HepG2 (cell line): ENCODE measurements at regions not wholly inside any gene's neighbourhood (a gene's known extent, or its start where the extent isn't known, plus 50 kb on each side); places are given as distances from the start of the nearest gene placed in this dataset.
"Not testable (repeated sequence)": the region's sequence is repeated elsewhere in the genome, so short reads cannot be mapped to it uniquely, and the experiment has no call there.

Experiments
- ATAC-seq: fragments of 200-7000 bp; cut with Tn5 transposase; 3 replicates; pipeline ENCODE4 v1.9.1; 2020; ENCODE audit warnings: mild to moderate bottlenecking, moderate library complexity
- BruUV-seq: library from RNA; stranded (reverse); fragments of 400-500 nt; replicated peaks from 2 replicates; lab custom pipeline; 2021; lab: Mats Ljungman, UMichigan
- CTCF ChIA-PET: fragments of 300-600 bp; formaldehyde crosslinking; extraction: SDS; loops from one replicate; lab custom pipeline; 2021; ENCODE audit warnings: low total read pairs, inconsistent platforms, low intra/inter-chr PET ratio; lab: Yijun Ruan, JAX
- POLR2A ChIA-PET: fragments of 350-600 bp; sonication (Branson Sonifier 250); formaldehyde crosslinking; loops from one replicate; lab custom pipeline; 2020; ENCODE audit warnings: antibody characterized with exemption, inconsistent platforms; lab: Yijun Ruan, JAX
- DNase-seq: peaks from one replicate; pipeline ENCODE4 v3.0.0-alpha.2; 2015; ENCODE audit warnings: low spot score
- FAIRE-seq: peaks from 3 replicates; lab custom pipeline; 2011; peaks lifted over from hg19 to GRCh38; lab: Jason Lieb, UNC
- H2AFZ ChIP-seq: one replicate; pipeline ENCODE4 v1.6.1; 2011; ENCODE audit warnings: low read length, inconsistent platforms
- H3K27ac ChIP-seq: fragments of 300-600 bp; 3 replicates; pipeline ENCODE4 v1.8.0; 2011; ENCODE audit warnings: mixed run types, mild to moderate bottlenecking, mixed read lengths, low read length, inconsistent platforms; ENCODE audit not compliant: insufficient read depth; ENCODE audit errors: extremely low read length
- H3K27me3 ChIP-seq, 2 experiments: fragments of 200-600 bp in 1 of 2; 2 replicates in 1 of 2; 3 replicates in 1 of 2; pipeline versions ENCODE4 v1.6.0 to v1.8.0; 2011; ENCODE audit warnings: low read length in 2 of 2, mild to moderate bottlenecking in 2 of 2, moderate library complexity in 2 of 2, inconsistent platforms in 1 of 2; ENCODE audit not compliant: insufficient read depth in 2 of 2, control insufficient read depth in 1 of 2
- H3K36me3 ChIP-seq, 2 experiments: fragments of 200-600 bp in 1 of 2; replicated peaks in 1 of 2; 2 replicates in 1 of 2; 3 replicates in 1 of 2; pipeline versions ENCODE4 v1.5.1 to v1.8.0; 2011; ENCODE audit warnings: low read length in 2 of 2, inconsistent platforms in 1 of 2; ENCODE audit not compliant: insufficient read depth in 2 of 2, control insufficient read depth in 1 of 2
- H3K4me1 ChIP-seq: 2 replicates; pipeline ENCODE4 v1.5.1; 2012; ENCODE audit warnings: low read length, inconsistent platforms; ENCODE audit not compliant: insufficient read depth
- H3K4me2 ChIP-seq: 2 replicates; pipeline ENCODE4 v1.6.0; 2011; ENCODE audit warnings: low read depth, low read length, inconsistent platforms
- H3K4me3 ChIP-seq, 3 experiments: fragments of 200-600 bp in 1 of 3; sonication (generic), shearing (Covaris generic) in 1 of 3; replicated peaks in 1 of 3; 2 replicates each; pipeline ENCODE4 v1.5.1; 2011 to 2016; ENCODE audit warnings: low read length in 3 of 3, inconsistent platforms in 2 of 3, low read depth in 2 of 3, mild to moderate bottlenecking in 2 of 3, control low read depth in 1 of 3, mixed read lengths in 1 of 3; ENCODE audit not compliant: insufficient read depth in 1 of 3
- H3K79me2 ChIP-seq: one replicate; pipeline ENCODE4 v1.6.1; 2011; ENCODE audit warnings: low read length, inconsistent platforms; ENCODE audit not compliant: insufficient read depth
- H3K9ac ChIP-seq: 2 replicates; pipeline ENCODE4 v1.6.0; 2011; ENCODE audit warnings: mild to moderate bottlenecking, low read depth, low read length, inconsistent platforms; ENCODE audit not compliant: insufficient read depth
- H3K9me3 ChIP-seq: 2 replicates; pipeline ENCODE4 v1.5.1; 2012; ENCODE audit warnings: mild to moderate bottlenecking, low read length
- H4K20me1 ChIP-seq: 2 replicates; pipeline ENCODE4 v1.6.0; 2011; ENCODE audit warnings: inconsistent platforms, mild to moderate bottlenecking, low read length, moderate library complexity; ENCODE audit not compliant: insufficient read depth
- AKAP8 ChIP-seq: sonication (generic); formaldehyde crosslinking; IDR thresholded peaks from 2 replicates; pipeline ENCODE4 v1.5.1; 2020; ENCODE audit warnings: mild to moderate bottlenecking, missing genetic modification reagents
- CEBPG ChIP-seq: IDR thresholded peaks from 2 replicates; pipeline ENCODE4 v1.6.1; 2016
- DR1 ChIP-seq: sonication (generic); formaldehyde crosslinking; IDR thresholded peaks from 2 replicates; pipeline ENCODE4 v1.8.0; 2021; ENCODE audit warnings: mild to moderate bottlenecking, missing genetic modification reagents, inconsistent platforms
- HNRNPK ChIP-seq: fragments of 200-400 bp; formaldehyde crosslinking; IDR thresholded peaks from 2 replicates; pipeline ENCODE4 v1.6.1; 2018; ENCODE audit warnings: low read length, low read depth, moderate library complexity, mild to moderate bottlenecking; ENCODE audit not compliant: poor library complexity, severe bottlenecking
- ISX ChIP-seq: sonication (generic); formaldehyde crosslinking; conservative IDR thresholded peaks from 2 replicates; pipeline ENCODE4 v1.5.0; 2020; ENCODE audit warnings: missing genetic modification reagents
- NFKBIZ ChIP-seq: IDR thresholded peaks from 2 replicates; pipeline ENCODE4 v1.6.1; 2018; ENCODE audit warnings: missing genetic modification reagents, missing compliant biosample characterization
- NR3C1 ChIP-seq: sonication (generic); formaldehyde crosslinking; IDR thresholded peaks from 2 replicates; pipeline ENCODE4 v1.4.0; 2020; ENCODE audit warnings: missing genetic modification reagents
- PAWR ChIP-seq: sonication (generic); formaldehyde crosslinking; IDR thresholded peaks from 2 replicates; pipeline ENCODE4 v1.4.0; 2020; ENCODE audit warnings: missing genetic modification reagents, mild to moderate bottlenecking, borderline replicate concordance
- POLR2A ChIP-seq, 2 experiments: IDR thresholded peaks; 2 replicates each; pipeline ENCODE4 v1.6.1; 2011; ENCODE audit warnings: low read depth in 2 of 2, low read length in 2 of 2, mild to moderate bottlenecking in 1 of 2, moderate library complexity in 1 of 2; ENCODE audit not compliant: insufficient read depth in 1 of 2
- PRPF4 ChIP-seq: fragments of 200-400 bp; formaldehyde crosslinking; IDR thresholded peaks from 2 replicates; pipeline ENCODE4 v1.6.1; 2016; ENCODE audit warnings: low read length, low read depth; ENCODE audit not compliant: poor library complexity, severe bottlenecking
- RARA ChIP-seq: IDR thresholded peaks from 2 replicates; pipeline ENCODE4 v1.6.1; 2016; ENCODE audit warnings: missing genetic modification reagents, missing compliant biosample characterization
- TEF ChIP-seq: sonication (generic); formaldehyde crosslinking; IDR thresholded peaks from 2 replicates; pipeline ENCODE4 v1.5.0; 2020; ENCODE audit warnings: missing genetic modification reagents
- TOE1 ChIP-seq: sonication (generic); formaldehyde crosslinking; IDR thresholded peaks from 2 replicates; pipeline ENCODE4 v1.4.0; 2020; ENCODE audit warnings: mild to moderate bottlenecking, missing genetic modification reagents
- ZFP36L1 ChIP-seq: sonication (generic); formaldehyde crosslinking; IDR thresholded peaks from 2 replicates; pipeline ENCODE4 v1.8.0; 2022; ENCODE audit warnings: mild to moderate bottlenecking, missing genetic modification reagents, moderate library complexity
- ZFY ChIP-seq: sonication (generic); formaldehyde crosslinking; IDR thresholded peaks from 2 replicates; pipeline ENCODE4 v1.4.0; 2020; ENCODE audit warnings: missing genetic modification reagents
- ZHX1 ChIP-seq: sonication (generic); formaldehyde crosslinking; IDR thresholded peaks from 2 replicates; pipeline ENCODE4 v1.8.1; 2022; ENCODE audit warnings: low read depth, mild to moderate bottlenecking, missing genetic modification reagents
- ZKSCAN5 ChIP-seq: sonication (generic); formaldehyde crosslinking; IDR thresholded peaks from 2 replicates; pipeline ENCODE4 v1.5.1; 2020; ENCODE audit warnings: mild to moderate bottlenecking, missing genetic modification reagents
- ZNF124 ChIP-seq: sonication (generic); formaldehyde crosslinking; IDR thresholded peaks from 2 replicates; pipeline ENCODE4 v1.4.0; 2020; ENCODE audit warnings: missing genetic modification reagents
- ZNF749 ChIP-seq: sonication (generic); formaldehyde crosslinking; IDR thresholded peaks from 2 replicates; pipeline ENCODE4 v1.8.0; 2022; ENCODE audit warnings: mild to moderate bottlenecking, missing genetic modification reagents, moderate library complexity, borderline replicate concordance
- WGBS: methylation state at CpG from one replicate; pipeline ENCODE4 v1.1.6; 2017; ENCODE audit warnings: low lambda C conversion rate; 5-methylcytosine and 5-hydroxymethylcytosine counted together
- in situ Hi-C: cut with HindIII; loops from 2 replicates; pipeline ENCODE4 v1.10.0; 2017; ENCODE audit warnings: low pct_unique_long_range_greater_than_20kb; ENCODE audit not compliant: extremely low pct_ligation_motif_present
- intact Hi-C: fragments of 100-400 bp; cut with micrococcal nuclease; formaldehyde crosslinking; loops from one replicate; pipeline ENCODE4 v1.10.0; 2022; ENCODE audit not compliant: unreplicated experiment

- ATAC-seq: no peak
- H3K4me3 ChIP-seq: no peak overlapping the region
- TF ChIP-seq TOE1 (no peak), DR1 (no peak), ISX (CRISPR knock-in tag) (no peak), ZFY (no peak), CEBPG (CRISPR knock-in tag) (no peak), AKAP8 (CRISPR knock-in tag) (no peak), RARA (CRISPR knock-in tag) (no peak), ZKSCAN5 (CRISPR knock-in tag) (no peak), ZNF749 (CRISPR knock-in tag) (no peak), ZNF124 (CRISPR knock-in tag) (no peak), POLR2A (IDR thresholded peaks at IDR 0.05; ENCODE audit: insufficient read depth in 1 of 2, low read depth in 2 of 2, low read length in 2 of 2) (no peak), NFKBIZ (CRISPR knock-in tag) (no peak), TEF (CRISPR knock-in tag) (no peak), NR3C1 (CRISPR knock-in tag) (no peak), ZFP36L1 (CRISPR knock-in tag) (no peak), PRPF4 (no peak), PAWR (no peak), ZHX1 (CRISPR knock-in tag) (no peak), HNRNPK (no peak)
- TF ChIP-seq, all 625 proteins: peak for 0
- no peak overlapping the region for H2AFZ ChIP-seq
- no peaks in the 10 kb centered on the region for H4K20me1 ChIP-seq
- no peak overlapping the region for H3K9ac ChIP-seq
- no TSS peak for BruUV-seq
- FAIRE-seq: no peak
- WGBS: 27% methylated on average over 1 of the region's 1 CpG
- in situ Hi-C loops: no loop called here
- ChIA-PET CTCF (no interaction called here), POLR2A (no interaction called here)
- no peak overlapping the region for H3K27ac ChIP-seq
- H3K36me3 ChIP-seq: no peaks in the 10 kb centered on the region
- intact Hi-C loops: no loop called here
- H3K4me2 ChIP-seq: no peak overlapping the region
- H3K27me3 ChIP-seq: no peaks in the 10 kb centered on the region
- DNase-seq: no peak
- H3K79me2 ChIP-seq: no peaks in the 10 kb centered on the region
- peaks cover 77% of the 10 kb centered on the region for H3K9me3 ChIP-seq
- H3K4me1 ChIP-seq: no peaks in the 10 kb centered on the region
These were observed 311.6 kb downstream of the NUF2 start for GRCh38 chr1:163633366-163633765.

- H3K27me3 ChIP-seq, H3K27ac ChIP-seq, H3K9ac ChIP-seq, DNase-seq, POLR2A ChIA-PET, H2AFZ ChIP-seq, in situ Hi-C loops, intact Hi-C loops, H3K4me1 ChIP-seq, H4K20me1 ChIP-seq, H3K4me3 ChIP-seq, H3K4me2 ChIP-seq, H3K79me2 ChIP-seq, ATAC-seq, BruUV-seq, CTCF ChIA-PET, FAIRE-seq, H3K36me3 ChIP-seq: not testable (repeated sequence)
- 63% methylated on average over 8 of the region's 25 CpGs for WGBS
- H3K9me3 ChIP-seq: peaks cover 26% of the 10 kb centered on the region
These were observed 323.9 kb downstream of the NUF2 start for GRCh38 chr1:163645676-163646075.
